ENCODE measurements at regions not wholly inside any gene's neighbourhood (a gene's known extent, or its start where the extent isn't known, plus 50 kb on each side); places are given as distances from the start of the nearest gene placed in this dataset.

GRCh38 chr3:104429727-104430126 is 937.0 kb upstream of the ALCAM start:
- H3K4me1 ChIP-seq (ENCODE audit: control insufficient read depth, insufficient read depth, low read length) = no peaks in the 10 kb centered on the region
- intact Hi-C loops (cut with micrococcal nuclease; ENCODE audit: unreplicated experiment) = no loop called here
- peaks cover 1% of the 10 kb centered on the region; the same call in 1 of the 3 replicates for H3K9me3 ChIP-seq (replicated peaks; ENCODE audit: control insufficient read depth, insufficient read depth, low read length)

GRCh38 chr3:104436506-104436905 is 930.2 kb upstream of the ALCAM start:
- CTCF ChIA-PET = interaction anchor here (0.6 kb wide), 1 partner anchor 76 kb away, joined by 3 read pairs; no protein-coding TSS in a partner anchor
- in situ Hi-C loops (cut with MboI) = no loop called here
- no peak overlapping the region for H3K9ac ChIP-seq (ENCODE audit: control insufficient read depth, insufficient read depth, low read length)
- ATAC-seq = no peak
- no peak overlapping the region for H3K4me3 ChIP-seq
- no peak overlapping the region for H3K27ac ChIP-seq (ENCODE audit: control insufficient read depth, insufficient read depth)
- no peaks in the 10 kb centered on the region for H4K20me1 ChIP-seq (ENCODE audit: control insufficient read depth, insufficient read depth)
- RAD21 ChIA-PET (ENCODE audit: unreplicated experiment) = no interaction called here
- H2AFZ ChIP-seq (ENCODE audit: control insufficient read depth, low read depth, low read length) = no peak overlapping the region
- SMC1A ChIA-PET (ENCODE audit: uncharacterized antibody, unreplicated experiment) = interaction anchor here (0.9 to 2.1 kb wide), 2 partner anchors 16 to 21 kb away, joined by 4 to 6 read pairs; no protein-coding TSS in a partner anchor
- H3K4me1 ChIP-seq (ENCODE audit: control insufficient read depth, insufficient read depth, low read length) = no peaks in the 10 kb centered on the region
- no peaks in the 10 kb centered on the region for H3K27me3 ChIP-seq (replicated peaks in 1 of 2; ENCODE audit: control insufficient read depth in 2 of 2, insufficient read depth in 2 of 2, low read length in 1 of 2)
- 95% methylated on average over 1 of the region's 1 CpG for WGBS (ENCODE audit: insufficient coverage, insufficient replicate concordance, low lambda C conversion rate, missing lambda C conversion rate)
- H3K9me3 ChIP-seq (replicated peaks; ENCODE audit: control insufficient read depth, insufficient read depth, low read length) = peaks cover 1% of the 10 kb centered on the region; the same call in 1 of the 3 replicates
- no TSS peak for BruUV-seq (replicated peaks)
- H3K79me2 ChIP-seq (ENCODE audit: control insufficient read depth, insufficient read depth, low read length) = no peaks in the 10 kb centered on the region
- POLR2A ChIA-PET = no interaction called here
- no peaks in the 10 kb centered on the region for H3K36me3 ChIP-seq (ENCODE audit: control insufficient read depth in 2 of 2, insufficient read depth in 2 of 2, low read length in 1 of 2)
- no peak for DNase-seq (ENCODE audit: low read depth, low spot score)
- no peak for FAIRE-seq
- no peak overlapping the region for H3K4me2 ChIP-seq (ENCODE audit: control insufficient read depth, insufficient read depth)
- intact Hi-C loops (cut with micrococcal nuclease; ENCODE audit: unreplicated experiment) = no loop called here
- no peak for TF ChIP-seq SIN3A (IDR thresholded peaks at IDR 0.05; ENCODE audit: low read depth, low read length)
- no peak for TF ChIP-seq ASH2L (IDR thresholded peaks at IDR 0.05; ENCODE audit: borderline replicate concordance, low read depth)
- TF ChIP-seq ATF2 (IDR thresholded peaks at IDR 0.05; ENCODE audit: low read length) = no peak
- no peak for TF ChIP-seq RBBP5 (conservative IDR thresholded peaks at IDR 0.05)
- TF ChIP-seq E4F1 (IDR thresholded peaks at IDR 0.05; ENCODE audit: borderline replicate concordance, partially characterized antibody) = no peak
- no peak for TF ChIP-seq PBX3 (IDR thresholded peaks at IDR 0.05; ENCODE audit: insufficient replicate concordance, low read depth, low read length)
- TF ChIP-seq SMAD5 (IDR thresholded peaks at IDR 0.05; ENCODE audit: low read depth) = no peak
- no peak for TF ChIP-seq EP300 (IDR thresholded peaks at IDR 0.05; ENCODE audit: borderline replicate concordance in 1 of 2, control insufficient read depth in 1 of 2, low read depth in 2 of 2, low read length in 2 of 2)

More at GRCh38 chr3:104429727-104430126, 937.0 kb upstream of the ALCAM start:
- Histone ChIP-seq H3K4me3 (no peak overlapping the region), H4K20me1 (ENCODE audit: control insufficient read depth, insufficient read depth) (no peaks in the 10 kb centered on the region), H3K27ac (ENCODE audit: control insufficient read depth, insufficient read depth) (no peak overlapping the region), H3K4me2 (ENCODE audit: control insufficient read depth, insufficient read depth) (no peak overlapping the region), H3K27me3 (replicated peaks in 1 of 2; ENCODE audit: control insufficient read depth in 2 of 2, insufficient read depth in 2 of 2, low read length in 1 of 2) (no peaks in the 10 kb centered on the region), H3K36me3 (ENCODE audit: control insufficient read depth in 2 of 2, insufficient read depth in 2 of 2, low read length in 1 of 2) (no peaks in the 10 kb centered on the region), H2AFZ (ENCODE audit: control insufficient read depth, low read depth, low read length) (no peak overlapping the region), H3K79me2 (ENCODE audit: control insufficient read depth, insufficient read depth, low read length) (no peaks in the 10 kb centered on the region), H3K9ac (ENCODE audit: control insufficient read depth, insufficient read depth, low read length) (no peak overlapping the region)
- no TSS peak for BruUV-seq (replicated peaks)
- SMC1A ChIA-PET (ENCODE audit: uncharacterized antibody, unreplicated experiment) = interaction anchor here (0.7 kb wide), 1 partner anchor 20 kb away, joined by 3 read pairs; no protein-coding TSS in a partner anchor
- TF ChIP-seq PAX5 (IDR thresholded peaks at IDR 0.05; ENCODE audit: borderline replicate concordance, low read depth, low read length) = no peak
- TF ChIP-seq EGR1 (IDR thresholded peaks at IDR 0.05; ENCODE audit: borderline replicate concordance in 1 of 2, low read depth in 2 of 2, low read length in 2 of 2) = no peak
- no peak for TF ChIP-seq MXI1 (IDR thresholded peaks at IDR 0.05; ENCODE audit: low read depth, low read length)
- no peak for TF ChIP-seq FOXK2 (IDR thresholded peaks at IDR 0.05)
- TF ChIP-seq NR2C2 (IDR thresholded peaks at IDR 0.05; ENCODE audit: borderline replicate concordance, control insufficient read depth, insufficient read length, low read depth) = no peak
- POLR2A ChIA-PET = no interaction called here
- RAD21 ChIA-PET (ENCODE audit: unreplicated experiment) = no interaction called here
- no peak for FAIRE-seq
- WGBS (ENCODE audit: insufficient coverage, insufficient replicate concordance, low lambda C conversion rate, missing lambda C conversion rate) = 32% methylated on average over 3 of the region's 3 CpGs
- in situ Hi-C loops (cut with MboI) = no loop called here
- no peak for DNase-seq (ENCODE audit: low read depth, low spot score)
- ATAC-seq = no peak
- CTCF ChIA-PET = no interaction called here
